Endothelial cell of umbilical vein (primary cell): ENCODE measurements at regions not wholly inside any gene's neighbourhood (a gene's known extent, or its start where the extent isn't known, plus 50 kb on each side); places are given as distances from the start of the nearest gene placed in this dataset.

ENCODE experiments used
- BruUV-seq: library from RNA; stranded (reverse); fragments of 400-500 nt; replicated peaks from 2 replicates; lab custom pipeline; 2021; lab: Mats Ljungman, UMichigan
- CTCF ChIA-PET: fragments of 300-600, 350-600 bp; sonication (Branson Sonifier 250); formaldehyde crosslinking; loops from one replicate; lab custom pipeline; 2021; ENCODE audit warnings: antibody characterized with exemption, inconsistent platforms; lab: Charles Lee
- POLR2A ChIA-PET: fragments of 300-600, 350-600 bp; sonication (Branson Sonifier 250); formaldehyde crosslinking; loops from one replicate; lab custom pipeline; 2021; ENCODE audit warnings: antibody characterized with exemption, inconsistent platforms; lab: Charles Lee
- DNase-seq: peaks from one replicate; pipeline ENCODE4 v3.0.0-alpha.2; 2011; ENCODE audit warnings: low read depth, low spot score
- FAIRE-seq: peaks from 2 replicates; lab custom pipeline; 2011; peaks lifted over from hg19 to GRCh38; lab: Jason Lieb, UNC
- H2AFZ ChIP-seq: 2 replicates; pipeline ENCODE4 v1.6.0; 2012; ENCODE audit warnings: low read depth, low read length, control low read depth, inconsistent platforms
- H3K27ac ChIP-seq: 2 replicates; pipeline ENCODE4 v1.5.1; 2011; ENCODE audit warnings: low read depth, mild to moderate bottlenecking, control low read depth, low read length, moderate library complexity; ENCODE audit not compliant: insufficient read depth
- H3K27me3 ChIP-seq, 2 experiments: 2 replicates each; pipeline versions ENCODE4 v1.6.0 to v1.6.1; 2011; ENCODE audit warnings: low read length in 2 of 2, mixed read lengths in 1 of 2; ENCODE audit not compliant: control insufficient read depth in 2 of 2, insufficient read depth in 2 of 2
- H3K36me3 ChIP-seq, 2 experiments: 2 replicates in 1 of 2; 3 replicates in 1 of 2; pipeline ENCODE4 v1.5.1; 2011; ENCODE audit warnings: low read length in 2 of 2, mild to moderate bottlenecking in 1 of 2, moderate library complexity in 1 of 2; ENCODE audit not compliant: control insufficient read depth in 2 of 2, insufficient read depth in 2 of 2; ENCODE audit errors: extremely low read depth in 1 of 2
- H3K4me1 ChIP-seq: 3 replicates; pipeline ENCODE4 v1.5.1; 2011; ENCODE audit warnings: mild to moderate bottlenecking, low read length; ENCODE audit not compliant: control insufficient read depth, insufficient read depth; ENCODE audit errors: extremely low read depth
- H3K4me2 ChIP-seq: 2 replicates; pipeline ENCODE4 v1.6.1; 2011; ENCODE audit warnings: low read length, control low read depth, mixed read lengths; ENCODE audit not compliant: insufficient read depth
- H3K4me3 ChIP-seq, 3 experiments: fragments of 200-600 bp in 1 of 3; sonication (generic), shearing (Covaris generic) in 1 of 3; replicated peaks in 1 of 3; 2 replicates each; pipeline ENCODE4 v1.5.1; 2011 to 2016; ENCODE audit warnings: control low read depth in 3 of 3, low read length in 3 of 3, mild to moderate bottlenecking in 2 of 3, inconsistent platforms in 1 of 3, low read depth in 1 of 3, moderate library complexity in 1 of 3; ENCODE audit not compliant: insufficient read depth in 1 of 3
- H3K79me2 ChIP-seq: 2 replicates; pipeline ENCODE4 v1.6.0; 2012; ENCODE audit warnings: low read length, inconsistent platforms; ENCODE audit not compliant: control insufficient read depth, insufficient read depth
- H3K9ac ChIP-seq: replicated peaks from 2 replicates; pipeline ENCODE3; 2011; ENCODE audit warnings: low read length, control low read depth; ENCODE audit not compliant: insufficient read depth; ENCODE audit errors: extremely low read depth
- H3K9me1 ChIP-seq: replicated peaks from 3 replicates; pipeline ENCODE4 v1.6.0; 2011; ENCODE audit warnings: mild to moderate bottlenecking, low read length; ENCODE audit not compliant: control insufficient read depth, insufficient read depth; ENCODE audit errors: extremely low read depth
- H3K9me3 ChIP-seq: replicated peaks from 2 replicates; pipeline ENCODE4 v1.5.1; 2012; ENCODE audit warnings: low read length, inconsistent platforms; ENCODE audit not compliant: control insufficient read depth, insufficient read depth
- H4K20me1 ChIP-seq: replicated peaks from 2 replicates; pipeline ENCODE3; 2011; ENCODE audit warnings: mild to moderate bottlenecking, low read length; ENCODE audit not compliant: control insufficient read depth, insufficient read depth; ENCODE audit errors: extremely low read depth
- EZH2 ChIP-seq: IDR thresholded peaks from 2 replicates; pipeline ENCODE4 v1.6.1; 2012; ENCODE audit warnings: borderline replicate concordance, low read depth, mild to moderate bottlenecking, moderate library complexity, low read length, inconsistent platforms; ENCODE audit not compliant: severe bottlenecking
- FOS ChIP-seq: IDR thresholded peaks from 2 replicates; pipeline ENCODE4 v1.6.1; 2011; ENCODE audit warnings: mild to moderate bottlenecking, low read length, moderate library complexity, borderline replicate concordance; ENCODE audit not compliant: insufficient read depth
- GATA2 ChIP-seq: IDR thresholded peaks from 2 replicates; pipeline ENCODE4 v1.7.0; 2011; ENCODE audit warnings: low read depth, mild to moderate bottlenecking, moderate library complexity, mixed read lengths, low read length; ENCODE audit not compliant: insufficient read length, insufficient read depth
- JUN ChIP-seq: IDR thresholded peaks from 2 replicates; pipeline ENCODE4 v1.6.1; 2011; ENCODE audit warnings: borderline replicate concordance, low read depth; ENCODE audit not compliant: insufficient read length, insufficient read depth
- MYC ChIP-seq: IDR thresholded peaks from one replicate; pipeline ENCODE4 v1.6.1; 2011; ENCODE audit warnings: mild to moderate bottlenecking, low read depth, low read length
- POLR2A ChIP-seq: IDR thresholded peaks from 2 replicates; pipeline ENCODE4 v1.6.1; 2012; ENCODE audit warnings: low read depth, mild to moderate bottlenecking, control low read depth, low read length
- POLR2AphosphoS5 ChIP-seq: IDR thresholded peaks from 2 replicates; pipeline ENCODE4 v1.6.1; 2012; ENCODE audit warnings: low read depth, mild to moderate bottlenecking, control low read depth, low read length, moderate library complexity; ENCODE audit not compliant: insufficient read depth
- dilution Hi-C: fragments of 300-500 bp; cut with MboI; formaldehyde crosslinking; loops from one replicate; pipeline ENCODE4 v1.15.0; 2019; ENCODE audit warnings: low sequenced_read_pairs; ENCODE audit not compliant: extremely low pct_ligation_motif_present
- intact Hi-C: fragments of 100-400 bp; cut with micrococcal nuclease; formaldehyde crosslinking; loops from one replicate; pipeline ENCODE4 v1.10.0; 2022
- TF ChIP-seq, protein P1 (sequence below): IDR thresholded peaks from 2 replicates; pipeline ENCODE4 v1.6.1; 2011; ENCODE audit not compliant: insufficient read depth, insufficient read length
- TF ChIP-seq, protein P2 (sequence below), 2 donors: IDR thresholded peaks; 1 replicate in 1 of 2; 2 replicates in 1 of 2; pipeline ENCODE4 v1.5.1; 2011; ENCODE audit warnings: low read length in 2 of 2, mild to moderate bottlenecking in 2 of 2, moderate library complexity in 2 of 2, control low read depth in 1 of 2, inconsistent platforms in 1 of 2, low read depth in 1 of 2; ENCODE audit not compliant: insufficient read depth in 1 of 2; ENCODE audit errors: extremely low read depth in 1 of 2

DNA sequence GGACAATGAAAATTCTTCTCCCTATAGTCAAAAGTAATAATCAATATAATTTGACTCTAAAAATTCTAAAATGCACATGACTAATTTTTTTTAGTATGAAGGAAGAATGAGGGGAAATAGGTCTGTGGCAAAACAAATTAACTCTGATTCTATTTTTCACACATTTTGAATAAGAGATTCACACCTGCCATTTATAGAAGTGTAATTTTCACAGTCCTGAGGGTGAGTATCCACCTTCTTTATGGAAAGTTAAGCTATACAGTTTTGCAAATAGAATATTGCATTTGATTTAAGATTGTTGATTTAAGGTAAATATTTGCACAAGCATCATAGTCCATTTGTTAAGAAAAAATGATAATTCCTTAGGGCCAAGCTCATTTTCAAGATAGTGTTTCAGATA lies 417.7 kb downstream of the CHSY3 start:
- H4K20me1 ChIP-seq, result no peaks in the 10 kb centered on the region
- H3K4me1 ChIP-seq, result peaks cover 12% of the 10 kb centered on the region
- intact Hi-C loops, result loop anchor here (5.0 kb wide), 1 partner anchor 415 kb away; no protein-coding TSS in a partner anchor
- ChIA-PET CTCF (interaction anchor here (2.0 kb wide), 1 partner anchor 123 kb away, joined by 6 read pairs; no protein-coding TSS in a partner anchor), POLR2A (no interaction called here)
- H3K36me3 ChIP-seq, result no peaks in the 10 kb centered on the region
- dilution Hi-C loops, result no loop called here
- H3K4me2 ChIP-seq, result no peak overlapping the region
- no peaks in the 10 kb centered on the region for H3K79me2 ChIP-seq
- BruUV-seq, result no TSS peak
- FAIRE-seq (no peak), DNase-seq (no peak)
- no peaks in the 10 kb centered on the region for H3K27me3 ChIP-seq
- no peak overlapping the region for H2AFZ ChIP-seq
- no peak overlapping the region for H3K4me3 ChIP-seq
- no peaks in the 10 kb centered on the region for H3K9me1 ChIP-seq
- peaks cover 1% of the 10 kb centered on the region for H3K9me3 ChIP-seq
- no peak overlapping the region for H3K27ac ChIP-seq
- H3K9ac ChIP-seq, result no peak overlapping the region
- TF ChIP-seq POLR2A (no peak), JUN (no peak), POLR2AphosphoS5 (no peak), MYC (no peak), GATA2 (no peak), FOS (no peak), EZH2 (no peak)
- TF ChIP-seq, protein P1, sequence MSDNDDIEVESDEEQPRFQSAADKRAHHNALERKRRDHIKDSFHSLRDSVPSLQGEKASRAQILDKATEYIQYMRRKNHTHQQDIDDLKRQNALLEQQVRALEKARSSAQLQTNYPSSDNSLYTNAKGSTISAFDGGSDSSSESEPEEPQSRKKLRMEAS, result no peak
- TF ChIP-seq, protein P2, sequence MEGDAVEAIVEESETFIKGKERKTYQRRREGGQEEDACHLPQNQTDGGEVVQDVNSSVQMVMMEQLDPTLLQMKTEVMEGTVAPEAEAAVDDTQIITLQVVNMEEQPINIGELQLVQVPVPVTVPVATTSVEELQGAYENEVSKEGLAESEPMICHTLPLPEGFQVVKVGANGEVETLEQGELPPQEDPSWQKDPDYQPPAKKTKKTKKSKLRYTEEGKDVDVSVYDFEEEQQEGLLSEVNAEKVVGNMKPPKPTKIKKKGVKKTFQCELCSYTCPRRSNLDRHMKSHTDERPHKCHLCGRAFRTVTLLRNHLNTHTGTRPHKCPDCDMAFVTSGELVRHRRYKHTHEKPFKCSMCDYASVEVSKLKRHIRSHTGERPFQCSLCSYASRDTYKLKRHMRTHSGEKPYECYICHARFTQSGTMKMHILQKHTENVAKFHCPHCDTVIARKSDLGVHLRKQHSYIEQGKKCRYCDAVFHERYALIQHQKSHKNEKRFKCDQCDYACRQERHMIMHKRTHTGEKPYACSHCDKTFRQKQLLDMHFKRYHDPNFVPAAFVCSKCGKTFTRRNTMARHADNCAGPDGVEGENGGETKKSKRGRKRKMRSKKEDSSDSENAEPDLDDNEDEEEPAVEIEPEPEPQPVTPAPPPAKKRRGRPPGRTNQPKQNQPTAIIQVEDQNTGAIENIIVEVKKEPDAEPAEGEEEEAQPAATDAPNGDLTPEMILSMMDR (IDR thresholded peaks at IDR 0.05; ENCODE audit: extremely low read depth in 1 of 2, insufficient read depth in 1 of 2, low read depth in 1 of 2, low read length in 2 of 2), result no peak
